Uterus (tissue), 2 donors: ENCODE measurements at regions not wholly inside any gene's neighbourhood (a gene's known extent, or its start where the extent isn't known, plus 50 kb on each side); places are given as distances from the start of the nearest gene placed in this dataset.

Experiments used
- CTCF ChIP-seq, 4 experiments: fragments of 200-600 bp in 2 of 4; fragments of 450-650 bp in 2 of 4; sonication (generic) in 2 of 4; IDR thresholded peaks; one replicate each; pipeline ENCODE4 v1.5.1; 2016 to 2019; ENCODE audit warnings: antibody characterized with exemption in 4 of 4, mild to moderate bottlenecking in 2 of 4, moderate library complexity in 1 of 4
- POLR2A ChIP-seq, 2 donors: fragments of 450-650 bp; IDR thresholded peaks; one replicate each; pipeline ENCODE4 v1.6.1; 2016; ENCODE audit warnings: antibody characterized with exemption in 2 of 2, mild to moderate bottlenecking in 1 of 2, moderate library complexity in 1 of 2

- TF ChIP-seq CTCF (IDR thresholded peaks at IDR 0.05) (no peak), POLR2A (IDR thresholded peaks at IDR 0.05) (no peak)
Observed at GRCh38 chr2:16948053-16948452, 282.4 kb upstream of the CYRIA start.
